ENCODE measurements at regions not wholly inside any gene's neighbourhood (a gene's known extent, or its start where the extent isn't known, plus 50 kb on each side); places are given as distances from the start of the nearest gene placed in this dataset.

- Histone ChIP-seq H3K4me1 (peaks cover 0 to 23% (median 0%) of the 10 kb centered on the region in 3 donors), H3K4me3 (no peak overlapping the region), H3K36me3 (no peaks in the 10 kb centered on the region), H3K27ac (peak overlapping the region in 1 of 4 donors; percentile 64), H3K9me3 (no peaks in the 10 kb centered on the region), H3K27me3 (no peaks in the 10 kb centered on the region)
- TF ChIP-seq POLR2A (IDR thresholded peaks at IDR 0.05) (no peak), POLR2AphosphoS5 (IDR thresholded peaks at IDR 0.05) (no peak), EP300 (IDR thresholded peaks at IDR 0.05) (no peak), CTCF (IDR thresholded peaks at IDR 0.05) (no peak)
- ATAC-seq: no peak
- 93 to 100% methylated on average over 1 to 2 of the region's 2 CpGs for WGBS, 2 donors (ENCODE audit: low coverage in 1 of 2)
These were observed 75.9 kb upstream of the LCLAT1 start for GRCh38 chr2:30371028-30371689.

- WGBS, 2 donors (ENCODE audit: low coverage in 1 of 2): 58 to 73% methylated on average over 4 to 6 of the region's 6 CpGs
- H3K4me1 ChIP-seq: peaks cover 0 to 17% (median 0%) of the 10 kb centered on the region in 3 donors
These were observed 75.2 kb upstream of the LCLAT1 start for GRCh38 chr2:30371772-30372373.

GRCh38 chr2:30372826-30373225, 74.2 kb upstream of the LCLAT1 start:
- Histone ChIP-seq H3K27ac (no peak overlapping the region), H3K9me3 (no peaks in the 10 kb centered on the region), H3K4me3 (no peak overlapping the region), H3K27me3 (no peaks in the 10 kb centered on the region), H3K36me3 (no peaks in the 10 kb centered on the region), H3K4me1 (peaks cover 0 to 10% (median 0%) of the 10 kb centered on the region in 3 donors)
- ATAC-seq: no peak
- TF ChIP-seq EP300 (IDR thresholded peaks at IDR 0.05) (no peak), POLR2AphosphoS5 (IDR thresholded peaks at IDR 0.05) (no peak), POLR2A (IDR thresholded peaks at IDR 0.05) (no peak), CTCF (IDR thresholded peaks at IDR 0.05) (no peak)

More at GRCh38 chr2:30371772-30372373, 75.2 kb upstream of the LCLAT1 start:
- Histone ChIP-seq H3K27ac (peak overlapping the region in 2 of 4 donors; percentile 50 to 64), H3K36me3 (no peaks in the 10 kb centered on the region), H3K27me3 (no peaks in the 10 kb centered on the region), H3K9me3 (no peaks in the 10 kb centered on the region), H3K4me3 (no peak overlapping the region)
- peak; percentile 20 for ATAC-seq
- TF ChIP-seq POLR2AphosphoS5 (IDR thresholded peaks at IDR 0.05) (peak; percentile 71), EP300 (IDR thresholded peaks at IDR 0.05) (no peak)

GRCh38 chr2:30373881-30374302, 73.2 kb upstream of the LCLAT1 start:
- Histone ChIP-seq H3K36me3 (no peaks in the 10 kb centered on the region), H3K4me3 (no peak overlapping the region), H3K27ac (no peak overlapping the region), H3K27me3 (no peaks in the 10 kb centered on the region), H3K9me3 (no peaks in the 10 kb centered on the region), H3K4me1 (peaks cover 0 to 7% (median 0%) of the 10 kb centered on the region in 3 donors)
- no peak for ATAC-seq
- 96% methylated on average over 4 of the region's 9 CpGs; no CpG with 5 or more reads in 1 of the 2 donors for WGBS, 2 donors (ENCODE audit: low coverage in 1 of 2)
- TF ChIP-seq POLR2A (IDR thresholded peaks at IDR 0.05): no peak
- no peak for TF ChIP-seq EP300 (IDR thresholded peaks at IDR 0.05)
- TF ChIP-seq CTCF (IDR thresholded peaks at IDR 0.05): no peak
- TF ChIP-seq POLR2AphosphoS5 (IDR thresholded peaks at IDR 0.05): no peak

- WGBS, 2 donors (ENCODE audit: low coverage in 1 of 2): 80 to 93% methylated on average over 1 to 2 of the region's 2 CpGs
- Histone ChIP-seq H3K27ac (no peak overlapping the region), H3K27me3 (no peaks in the 10 kb centered on the region)
These were observed 72.7 kb upstream of the LCLAT1 start for GRCh38 chr2:30374380-30374779.

More at GRCh38 chr2:30374380-30374779, 72.7 kb upstream of the LCLAT1 start:
- no peak for ATAC-seq
- H3K4me3 ChIP-seq: no peak overlapping the region
- H3K36me3 ChIP-seq: no peaks in the 10 kb centered on the region
- H3K9me3 ChIP-seq: no peaks in the 10 kb centered on the region
- H3K4me1 ChIP-seq: peaks cover 0 to 7% (median 0%) of the 10 kb centered on the region in 3 donors
- TF ChIP-seq POLR2AphosphoS5 (IDR thresholded peaks at IDR 0.05) (no peak), EP300 (IDR thresholded peaks at IDR 0.05) (no peak), POLR2A (IDR thresholded peaks at IDR 0.05) (no peak), CTCF (IDR thresholded peaks at IDR 0.05) (no peak)
